ENCODE measurements at regions not wholly inside any gene's neighbourhood (a gene's known extent, or its start where the extent isn't known, plus 50 kb on each side); places are given as distances from the start of the nearest gene placed in this dataset.
"Not testable (repeated sequence)": the region's sequence is repeated elsewhere in the genome, so short reads cannot be mapped to it uniquely, and the experiment has no call there.

DNA sequence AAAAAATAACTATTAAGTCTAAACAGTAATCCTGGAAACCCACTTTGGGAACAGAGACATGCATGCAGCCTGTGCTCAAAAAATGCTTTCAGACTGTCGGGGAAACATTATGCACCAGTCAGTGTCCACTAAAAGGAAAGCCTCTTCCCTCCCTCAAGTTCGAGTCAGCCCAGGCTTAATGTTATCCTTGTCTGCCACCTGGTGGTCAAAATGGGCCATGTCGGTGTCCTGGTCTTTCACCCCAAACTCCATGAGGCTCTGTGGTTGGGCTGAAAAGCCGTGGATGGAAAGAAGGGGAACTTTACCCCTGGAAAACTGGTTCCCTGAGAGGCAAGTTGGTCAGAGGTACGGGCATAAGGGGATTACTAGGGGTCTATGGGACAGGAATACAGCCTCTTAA is 88.4 kb upstream of the ZNF492 start:
- DNase-seq = peak; percentile 28

GRCh38 chr19:22533761-22534160 is 100.4 kb upstream of the ZNF492 start:
- no peak for DNase-seq

DNA sequence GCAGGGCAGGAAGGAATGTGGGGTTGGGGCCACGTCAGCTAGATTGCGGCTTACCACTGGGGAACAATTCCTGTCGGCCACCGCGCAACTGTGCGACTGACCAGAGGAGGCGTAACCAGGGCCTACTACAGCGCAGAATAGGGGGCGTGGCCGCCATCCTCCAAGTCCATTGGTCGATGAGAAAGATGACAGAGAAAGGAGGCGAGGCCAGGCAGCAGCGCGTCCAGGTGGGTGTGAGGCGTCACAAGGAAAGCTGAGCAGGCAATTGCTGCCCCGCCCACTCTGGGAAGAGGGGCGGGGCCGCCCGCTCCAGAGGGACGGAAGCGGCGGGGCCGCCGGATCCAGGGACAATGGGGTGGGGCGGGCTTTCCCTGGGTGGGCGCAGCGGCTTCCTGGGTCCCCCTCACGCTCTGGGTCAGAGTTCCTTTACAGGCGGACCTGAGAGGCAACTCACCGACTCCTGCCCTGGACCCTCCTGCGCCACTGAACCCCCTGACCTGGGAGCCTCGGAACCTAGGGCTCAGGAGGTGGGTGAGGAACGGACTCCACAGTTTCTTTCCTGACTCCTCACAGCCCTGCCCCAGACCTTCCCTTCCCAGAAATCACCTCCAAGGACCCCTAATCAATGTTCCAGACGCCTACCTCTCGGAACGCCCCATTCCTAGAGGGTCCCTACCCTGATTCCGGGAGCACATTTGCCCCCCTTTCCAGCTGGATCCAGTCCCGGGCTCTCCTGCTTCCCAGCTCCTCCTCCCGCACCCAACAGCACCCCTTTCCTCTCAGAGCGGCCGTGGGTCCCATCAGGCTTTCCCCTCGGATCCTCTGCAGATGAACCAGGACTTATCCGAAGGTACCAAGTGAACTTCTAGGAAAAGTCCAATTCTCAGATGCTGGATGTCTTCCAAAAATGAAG is 101.5 kb upstream of the ZNF492 start:
- DNase-seq = peak; percentile 81

DNA sequence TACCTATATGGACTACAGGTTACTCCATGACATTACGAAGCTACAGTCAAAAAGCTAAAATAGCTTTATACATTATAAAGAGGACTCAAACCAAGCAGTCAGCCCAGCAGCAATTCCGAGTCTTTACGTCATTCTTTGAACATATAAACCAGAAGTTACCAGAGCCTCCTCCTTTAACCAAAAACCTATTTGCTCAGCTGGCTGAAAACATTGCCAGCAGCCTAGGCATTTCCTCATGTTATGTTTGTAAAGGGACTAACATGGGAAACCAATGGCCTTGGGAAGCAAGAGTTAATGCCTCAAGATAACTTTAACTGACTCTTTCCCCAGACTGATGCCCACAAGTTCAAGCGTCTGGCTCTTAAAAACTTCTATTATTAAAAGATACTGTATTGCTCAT is 104.1 kb upstream of the ZNF492 start:
- DNase-seq = no peak

DNA sequence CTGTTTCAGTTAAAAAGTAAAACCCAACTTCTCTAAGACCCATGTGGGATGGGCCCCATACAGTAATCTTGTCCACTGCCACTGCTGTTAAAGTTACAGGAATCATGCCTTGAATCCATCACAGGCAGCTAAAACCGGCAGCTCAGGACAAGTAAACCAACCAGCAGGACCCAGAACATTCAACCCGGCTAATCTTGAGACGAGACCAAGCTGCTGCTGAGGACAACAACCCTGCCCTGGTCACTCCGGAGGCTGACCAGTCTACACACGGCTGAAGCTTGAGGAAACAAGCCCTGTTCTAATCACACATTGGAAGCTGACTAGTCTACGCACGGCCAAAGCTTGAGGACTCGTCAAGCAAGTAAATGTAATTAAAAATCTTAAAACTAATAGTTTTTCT is 105.2 kb upstream of the ZNF492 start:
- DNase-seq = no peak

- DNase-seq = no peak
These were observed 105.4 kb upstream of the ZNF98 start for GRCh38 chr19:22527554-22527953.

GRCh38 chr19:22526661-22527272 is 104.6 kb upstream of the ZNF98 start:
- DNase-seq = peak; percentile 27

DNA sequence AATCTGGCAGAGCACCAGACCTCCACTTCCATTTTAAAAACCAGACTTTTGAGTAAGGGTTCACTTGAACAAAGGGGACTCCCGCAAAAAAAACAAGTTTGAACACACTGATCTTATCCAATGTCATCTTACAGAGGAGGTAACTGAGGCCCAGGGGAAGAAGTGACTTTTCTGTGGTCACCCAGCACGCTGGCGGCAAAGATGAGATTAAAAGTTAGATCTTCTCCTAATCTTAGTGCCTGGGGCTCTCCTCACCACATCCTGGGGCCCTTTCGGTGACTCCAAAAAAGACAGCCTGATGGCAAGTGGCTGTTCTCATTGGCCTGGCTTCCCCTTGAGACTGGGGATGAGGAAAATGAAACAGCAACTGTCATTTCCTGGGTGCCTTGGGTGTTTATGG is 101.8 kb upstream of the ZNF98 start:
- no peak for DNase-seq

DNA sequence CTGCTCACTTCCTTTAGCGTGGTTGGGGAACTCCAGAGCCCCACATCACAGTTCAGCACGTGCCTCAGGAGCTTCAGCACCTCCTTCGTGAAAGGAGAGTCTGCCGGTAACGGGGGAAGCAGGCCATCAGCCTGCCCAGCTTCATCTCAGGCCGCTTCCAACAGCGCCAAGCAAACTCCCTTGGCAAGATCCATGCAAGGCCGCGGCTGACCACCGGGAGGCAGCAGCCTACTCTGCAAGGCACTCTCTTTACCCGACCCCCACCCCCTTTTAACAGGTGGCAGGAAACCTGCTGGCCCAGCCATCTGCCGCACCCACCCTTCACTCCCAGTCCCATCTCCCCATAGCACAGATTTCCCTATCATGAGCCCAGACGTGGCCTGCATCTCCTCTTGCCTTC is 97.4 kb upstream of the ZNF98 start:
- not testable (repeated sequence) for DNase-seq

- DNase-seq = no peak
These were observed 97.0 kb upstream of the ZNF98 start for GRCh38 chr19:22519152-22519551.

GRCh38 chr19:22517496-22518411 is 95.6 kb upstream of the ZNF98 start:
- no peak for DNase-seq

DNA sequence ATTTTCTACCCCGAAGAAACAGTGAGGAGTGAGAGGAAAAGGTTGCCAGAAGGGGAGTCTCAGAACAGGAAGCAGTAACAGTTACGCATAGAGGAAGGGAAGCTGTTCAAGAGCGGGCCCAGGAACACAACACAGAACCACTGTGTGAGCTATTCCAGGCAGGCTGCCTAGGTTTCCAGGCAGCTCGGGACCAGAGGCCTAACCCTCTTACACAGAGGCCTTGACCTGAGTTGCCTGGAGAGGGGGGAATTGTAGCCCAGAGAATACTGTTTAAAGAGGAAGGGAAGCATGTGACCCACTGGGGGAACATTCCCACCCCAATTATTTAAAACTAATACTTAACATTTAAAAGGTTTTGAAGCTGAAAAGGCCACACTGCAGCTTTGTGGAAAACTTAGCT is 93.3 kb upstream of the ZNF98 start:
- no peak for DNase-seq

- no peak for DNase-seq
These were observed 81.4 kb upstream of the ZNF98 start for GRCh38 chr19:22503524-22503923.

- DNase-seq = no peak
These were observed 80.6 kb upstream of the ZNF98 start for GRCh38 chr19:22502766-22503165.

GRCh38 chr19:22498831-22499430 is 76.8 kb upstream of the ZNF98 start:
- DNase-seq = not testable (repeated sequence)

- no peak for DNase-seq
These were observed 69.6 kb upstream of the ZNF98 start for GRCh38 chr19:22491746-22492145.

- not testable (repeated sequence) for DNase-seq
These were observed 61.4 kb upstream of the ZNF98 start for GRCh38 chr19:22483514-22483913.

GRCh38 chr19:22472180-22472637 is 50.1 kb upstream of the ZNF98 start:
- no peak for DNase-seq

Data from femur (tissue), 1 donor.